NCI-H345 treated with DMSO at 0.1 percent for 48 hours (cell line): ENCODE measurements at regions not wholly inside any gene's neighbourhood (a gene's known extent, or its start where the extent isn't known, plus 50 kb on each side); places are given as distances from the start of the nearest gene placed in this dataset.
"Not testable (repeated sequence)": the region's sequence is repeated elsewhere in the genome, so short reads cannot be mapped to it uniquely, and the experiment has no call there.

Experiments
- DNase-seq: peaks from one replicate; lab custom pipeline; 2025; ENCODE audit not compliant: unreplicated experiment; lab: John Stamatoyannopoulos, UW

- DNase-seq = no peak
Observed at GRCh38 chr2:210730672-210731071, 174.3 kb downstream of the CPS1 start.

- not testable (repeated sequence) for DNase-seq
Observed at GRCh38 chr2:210746826-210747225, 190.4 kb downstream of the CPS1 start.

- DNase-seq = no peak
Observed at GRCh38 chr2:210752532-210752931, 196.1 kb downstream of the CPS1 start.

GRCh38 chr2:210753386-210753785, 197.0 kb downstream of the CPS1 start:
- no peak for DNase-seq

- DNase-seq = no peak
Observed at GRCh38 chr2:210756855-210757254, 200.5 kb downstream of the CPS1 start.

- no peak for DNase-seq
Observed at GRCh38 chr2:210762604-210763588, 206.5 kb downstream of the CPS1 start.

GRCh38 chr2:210768329-210768910, 212.0 kb downstream of the CPS1 start:
- DNase-seq = no peak

- DNase-seq = no peak
Observed at GRCh38 chr2:210776756-210777155, 220.4 kb downstream of the CPS1 start.

- no peak for DNase-seq
Observed at GRCh38 chr2:210782222-210782621, 225.8 kb downstream of the CPS1 start.

GRCh38 chr2:210787831-210788230, 231.4 kb downstream of the CPS1 start:
- DNase-seq = not testable (repeated sequence)

GRCh38 chr2:210792000-210792399, 235.6 kb downstream of the CPS1 start:
- DNase-seq = no peak

- DNase-seq = no peak
Observed at GRCh38 chr2:210795506-210795905, 239.1 kb downstream of the CPS1 start.

GRCh38 chr2:210798180-210798579, 241.8 kb downstream of the CPS1 start:
- DNase-seq = no peak

- DNase-seq = no peak
Observed at GRCh38 chr2:210814251-210815025, 258.0 kb downstream of the CPS1 start.

- DNase-seq = no peak
Observed at GRCh38 chr2:210816769-210817168, 260.4 kb downstream of the CPS1 start.

- DNase-seq = no peak
Observed at GRCh38 chr2:210818473-210818872, 262.1 kb downstream of the CPS1 start.

GRCh38 chr2:210833403-210833802, 277.0 kb downstream of the CPS1 start:
- DNase-seq = no peak

GRCh38 chr2:210839034-210839433, 282.6 kb downstream of the CPS1 start:
- no peak for DNase-seq

GRCh38 chr2:210839450-210839849, 283.1 kb downstream of the CPS1 start:
- DNase-seq = no peak

- DNase-seq = no peak
Observed at GRCh38 chr2:210842896-210843295, 286.5 kb downstream of the CPS1 start.

- no peak for DNase-seq
Observed at GRCh38 chr2:210844016-210844415, 287.6 kb downstream of the CPS1 start.

GRCh38 chr2:210859314-210859713, 302.9 kb downstream of the CPS1 start:
- no peak for DNase-seq
